ENCODE measurements at regions not wholly inside any gene's neighbourhood (a gene's known extent, or its start where the extent isn't known, plus 50 kb on each side); places are given as distances from the start of the nearest gene placed in this dataset.

DNA sequence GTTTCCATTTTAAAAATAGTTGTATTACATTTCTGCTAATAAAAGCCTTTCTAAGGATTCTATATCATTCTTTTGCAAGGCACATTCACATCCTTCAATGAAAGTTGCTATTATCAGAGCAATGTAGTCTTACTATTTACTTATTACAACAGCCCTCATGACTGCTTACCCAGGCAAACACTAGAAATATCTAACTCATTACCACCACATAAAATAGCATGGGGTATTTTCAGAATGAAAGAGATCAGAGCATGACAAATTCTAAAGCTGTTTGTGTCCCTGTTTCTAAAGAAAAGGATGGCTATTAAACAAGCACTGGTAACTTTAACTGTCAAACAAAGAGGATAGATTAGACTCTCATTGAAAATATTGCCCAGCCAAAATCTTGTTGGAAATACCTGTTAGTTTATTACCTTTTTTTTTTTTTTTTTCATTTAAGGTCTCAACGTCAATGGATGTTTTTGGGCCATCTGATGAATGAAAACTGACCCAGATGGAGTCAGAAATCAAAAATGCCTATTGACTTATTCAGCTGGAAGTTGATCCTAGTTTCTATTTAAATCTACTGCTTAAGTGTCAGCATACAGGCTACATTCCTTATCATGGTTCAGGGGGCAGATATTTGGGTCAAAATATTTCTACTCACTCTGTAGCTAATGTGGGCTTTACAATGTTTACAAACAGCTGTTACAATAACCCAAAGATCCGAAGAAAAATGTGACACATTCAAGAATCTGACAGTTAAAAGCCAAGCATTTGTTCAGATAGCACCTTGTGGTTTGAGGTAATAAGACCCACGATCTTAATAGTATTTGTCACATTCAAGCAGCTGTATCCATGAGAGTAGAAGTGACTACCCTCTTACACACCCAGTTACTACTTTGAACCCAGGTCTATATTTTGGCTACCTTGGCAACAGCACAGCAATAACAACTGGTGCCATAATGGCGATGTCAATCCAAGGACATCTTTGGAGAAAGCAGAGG is 554.8 kb upstream of the MEF2C start:
- TF ChIP-seq EZH2phosphoT487 (IDR thresholded peaks at IDR 0.05; ENCODE audit: insufficient read depth, low read depth) (no peak), EZH2 (IDR thresholded peaks at IDR 0.05; ENCODE audit: insufficient read depth, poor library complexity, severe bottlenecking) (no peak)
